ENCODE measurements at regions not wholly inside any gene's neighbourhood (a gene's known extent, or its start where the extent isn't known, plus 50 kb on each side); places are given as distances from the start of the nearest gene placed in this dataset.

- TF ChIP-seq, protein P1, sequence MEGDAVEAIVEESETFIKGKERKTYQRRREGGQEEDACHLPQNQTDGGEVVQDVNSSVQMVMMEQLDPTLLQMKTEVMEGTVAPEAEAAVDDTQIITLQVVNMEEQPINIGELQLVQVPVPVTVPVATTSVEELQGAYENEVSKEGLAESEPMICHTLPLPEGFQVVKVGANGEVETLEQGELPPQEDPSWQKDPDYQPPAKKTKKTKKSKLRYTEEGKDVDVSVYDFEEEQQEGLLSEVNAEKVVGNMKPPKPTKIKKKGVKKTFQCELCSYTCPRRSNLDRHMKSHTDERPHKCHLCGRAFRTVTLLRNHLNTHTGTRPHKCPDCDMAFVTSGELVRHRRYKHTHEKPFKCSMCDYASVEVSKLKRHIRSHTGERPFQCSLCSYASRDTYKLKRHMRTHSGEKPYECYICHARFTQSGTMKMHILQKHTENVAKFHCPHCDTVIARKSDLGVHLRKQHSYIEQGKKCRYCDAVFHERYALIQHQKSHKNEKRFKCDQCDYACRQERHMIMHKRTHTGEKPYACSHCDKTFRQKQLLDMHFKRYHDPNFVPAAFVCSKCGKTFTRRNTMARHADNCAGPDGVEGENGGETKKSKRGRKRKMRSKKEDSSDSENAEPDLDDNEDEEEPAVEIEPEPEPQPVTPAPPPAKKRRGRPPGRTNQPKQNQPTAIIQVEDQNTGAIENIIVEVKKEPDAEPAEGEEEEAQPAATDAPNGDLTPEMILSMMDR (IDR thresholded peaks at IDR 0.05) = no peak
- TF ChIP-seq POLR2A (IDR thresholded peaks at IDR 0.05) = no peak
These were observed 1070.8 kb downstream of the PCDH18 start for GRCh38 chr4:136461533-136461932.
